Effector CD8-positive, alpha-beta T cell (primary cell): ENCODE measurements at regions not wholly inside any gene's neighbourhood (a gene's known extent, or its start where the extent isn't known, plus 50 kb on each side); places are given as distances from the start of the nearest gene placed in this dataset.
"Not testable (repeated sequence)": the region's sequence is repeated elsewhere in the genome, so short reads cannot be mapped to it uniquely, and the experiment has no call there.

ENCODE experiments used
- DNase-seq: peaks from one replicate; lab custom pipeline; 2025; lab: John Stamatoyannopoulos, UW

GRCh38 chr7:10268034-10268433 is 705.6 kb upstream of the PHF14 start:
- DNase-seq: no peak

DNA sequence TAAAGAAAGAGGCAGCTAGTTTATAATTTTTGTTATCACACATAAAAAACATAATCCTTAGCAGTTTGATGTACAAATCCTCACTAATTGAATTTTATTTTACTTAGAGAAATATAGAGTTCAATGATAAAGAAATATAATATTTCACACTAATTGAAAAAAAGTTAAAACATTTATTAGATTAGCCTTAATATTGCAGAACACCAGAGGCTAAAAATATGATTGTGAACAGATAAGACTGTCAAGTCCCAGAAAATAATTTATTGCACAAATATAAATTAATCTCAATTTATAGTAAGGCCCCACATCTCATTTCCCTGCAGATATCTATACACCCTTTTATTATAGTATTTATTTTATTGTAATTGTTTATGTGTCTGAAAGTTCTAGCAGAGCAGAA is 690.8 kb upstream of the PHF14 start:
- no peak for DNase-seq

GRCh38 chr7:10284001-10284400 is 689.7 kb upstream of the PHF14 start:
- DNase-seq: no peak

- DNase-seq: no peak
Measured at GRCh38 chr7:10299384-10299783, 674.3 kb upstream of the PHF14 start.

DNA sequence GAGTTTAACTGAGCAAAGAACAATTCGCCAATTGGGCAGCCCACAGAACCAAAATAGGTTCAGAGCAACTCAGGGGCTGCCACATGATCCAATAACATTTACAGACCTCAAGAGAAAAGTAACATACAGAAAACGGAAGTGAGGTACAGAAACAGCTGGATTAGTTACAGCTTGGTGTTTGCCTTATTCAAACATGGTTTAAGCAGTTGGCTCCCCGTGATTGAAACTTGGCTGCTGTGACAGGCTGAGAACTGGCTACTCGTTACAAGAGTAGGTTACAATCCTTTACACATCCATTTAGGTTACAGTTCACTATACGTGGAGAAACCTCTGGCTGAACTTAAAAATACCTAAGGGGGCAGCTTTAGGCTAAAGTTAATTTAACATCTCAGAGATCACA is 673.1 kb upstream of the PHF14 start:
- DNase-seq: no peak

DNA sequence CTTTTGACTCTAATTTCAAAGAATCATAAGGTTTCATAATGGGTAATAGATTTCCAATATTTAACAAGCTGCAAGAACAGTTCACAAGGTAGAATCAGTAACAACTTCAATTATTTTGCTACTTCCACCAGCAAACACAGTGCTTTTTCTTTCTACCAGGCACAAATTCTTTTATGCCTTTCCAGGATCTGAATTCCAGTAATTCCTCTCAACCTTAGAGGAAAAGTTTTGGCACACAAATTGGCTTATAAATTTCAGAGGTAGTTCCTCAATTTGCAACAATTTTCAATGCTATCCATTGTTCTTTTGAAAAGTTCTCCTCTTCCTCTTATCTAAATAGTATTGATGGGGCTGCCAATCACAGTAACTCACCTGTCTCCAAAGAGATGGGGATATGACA is 665.4 kb upstream of the PHF14 start:
- DNase-seq: no peak

DNA sequence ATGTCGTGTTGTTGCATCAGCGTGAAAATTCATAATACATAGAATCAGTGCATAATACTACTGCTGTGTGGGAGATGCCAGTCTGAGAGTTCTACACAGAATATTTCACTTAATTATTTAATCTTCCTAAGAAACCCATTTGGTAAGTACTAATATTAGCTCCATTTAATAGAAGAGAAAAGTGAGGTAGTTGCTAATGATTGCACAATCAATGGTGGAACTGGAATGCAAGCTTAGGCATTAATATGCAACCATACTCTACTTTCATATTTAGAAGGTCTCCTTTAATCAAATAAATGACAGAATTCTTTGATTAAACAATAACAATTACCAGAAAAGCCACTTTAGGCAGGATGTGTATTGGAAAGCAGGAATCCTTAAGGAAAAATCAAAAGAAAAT is 660.7 kb upstream of the PHF14 start:
- no peak for DNase-seq

DNA sequence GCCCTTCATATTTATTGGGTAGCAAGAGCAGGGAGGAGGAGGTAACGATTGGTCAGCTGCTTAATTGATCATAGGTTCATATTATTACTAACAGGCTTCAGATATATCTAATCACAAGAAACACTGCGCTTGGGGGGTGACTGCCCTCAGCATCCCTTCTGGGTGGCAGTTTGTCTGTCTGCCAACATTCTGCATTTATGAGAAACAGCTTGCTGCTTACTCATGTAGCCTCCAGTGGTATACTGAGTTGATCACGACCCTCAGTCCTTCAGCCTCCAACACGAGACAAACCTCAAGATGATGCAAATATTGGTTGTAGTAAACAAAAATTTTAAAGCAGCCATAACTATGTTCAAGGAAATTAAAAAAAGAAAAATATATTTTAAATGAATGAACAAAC is 657.8 kb upstream of the PHF14 start:
- no peak for DNase-seq

- no peak for DNase-seq
Measured at GRCh38 chr7:10316488-10316887, 657.2 kb upstream of the PHF14 start.

GRCh38 chr7:10325395-10325794 is 648.3 kb upstream of the PHF14 start:
- no peak for DNase-seq

DNA sequence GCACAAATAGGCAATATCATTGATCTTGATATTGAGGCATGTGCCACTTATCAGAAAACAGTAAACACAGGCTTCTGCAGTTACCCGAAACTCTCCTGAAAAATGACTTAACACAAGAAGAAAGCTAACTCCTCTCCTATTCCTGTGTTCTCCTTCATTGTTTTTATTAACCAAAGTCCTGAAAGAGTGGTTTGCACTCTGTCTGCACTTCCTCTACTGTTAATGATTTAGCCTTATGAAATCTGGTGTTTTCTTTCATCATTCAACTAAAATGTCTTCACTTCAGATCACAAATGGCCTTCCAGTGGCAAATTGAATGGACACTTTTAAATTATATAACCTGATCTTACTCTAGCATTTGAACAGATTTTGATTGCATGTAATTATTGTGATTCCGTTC is 630.6 kb upstream of the PHF14 start:
- DNase-seq: no peak

GRCh38 chr7:10346032-10346431 is 627.6 kb upstream of the PHF14 start:
- no peak for DNase-seq

- DNase-seq: no peak
Measured at GRCh38 chr7:10355816-10356215, 617.9 kb upstream of the PHF14 start.

DNA sequence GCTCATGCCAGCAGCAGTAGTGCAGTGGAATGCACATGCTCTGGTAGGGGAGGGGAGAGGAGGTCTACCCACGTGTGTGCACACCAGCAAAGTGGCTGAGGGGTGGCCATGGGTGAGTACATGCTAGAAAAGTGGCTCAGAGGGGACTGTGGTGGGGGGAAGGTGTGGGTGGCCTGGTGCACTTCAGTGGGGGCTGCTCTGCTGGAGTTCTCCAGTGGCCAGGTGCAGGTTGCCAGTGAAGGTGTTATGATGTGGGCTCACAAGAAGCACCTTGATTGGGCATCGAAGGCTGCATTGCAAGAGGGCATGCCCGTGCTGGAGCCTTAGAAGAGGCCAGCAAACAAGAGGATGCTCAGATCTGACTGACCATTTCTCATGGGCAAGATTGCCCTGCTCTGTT is 613.6 kb upstream of the PHF14 start:
- DNase-seq: no peak

GRCh38 chr7:10401793-10402192 is 571.9 kb upstream of the PHF14 start:
- DNase-seq: no peak

- no peak for DNase-seq
Measured at GRCh38 chr7:10412422-10413019, 561.2 kb upstream of the PHF14 start.

DNA sequence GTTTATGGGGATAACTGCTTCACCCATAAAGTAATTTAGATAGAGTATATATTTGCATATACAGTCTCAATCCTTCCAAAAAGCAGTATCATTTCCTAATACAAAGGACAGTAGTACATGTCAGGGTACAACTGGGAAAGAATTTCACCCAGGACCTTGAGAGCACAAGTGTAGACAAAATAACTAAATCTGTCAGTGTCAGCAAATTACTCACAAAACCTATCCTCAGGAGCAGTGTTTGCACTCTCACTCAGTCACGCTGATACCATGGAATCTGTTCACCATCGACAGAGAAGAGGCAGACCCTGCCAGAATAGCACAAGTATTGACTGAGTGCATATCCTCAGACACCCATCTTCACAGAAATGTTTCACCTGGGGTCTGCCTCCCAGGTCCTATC is 554.7 kb upstream of the PHF14 start:
- DNase-seq: no peak

DNA sequence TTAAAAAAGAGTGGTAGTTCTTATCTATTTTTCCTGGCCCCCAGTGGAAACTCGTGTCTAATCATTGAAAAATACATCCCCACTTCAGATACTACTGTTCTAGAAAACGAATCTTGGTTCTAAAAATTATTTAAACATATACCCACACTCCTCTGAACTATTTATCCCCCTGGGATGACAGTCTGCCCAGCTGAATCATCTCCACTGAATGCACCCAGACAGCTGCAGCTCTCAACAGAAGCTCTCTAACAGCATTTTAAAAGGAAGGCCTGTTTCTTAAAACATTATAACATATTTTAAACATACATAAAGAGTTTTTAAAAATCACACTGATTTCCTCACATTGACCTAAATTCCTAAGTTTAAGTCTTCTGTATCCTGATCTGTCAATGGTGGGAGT is 544.6 kb upstream of the PHF14 start:
- DNase-seq: no peak

DNA sequence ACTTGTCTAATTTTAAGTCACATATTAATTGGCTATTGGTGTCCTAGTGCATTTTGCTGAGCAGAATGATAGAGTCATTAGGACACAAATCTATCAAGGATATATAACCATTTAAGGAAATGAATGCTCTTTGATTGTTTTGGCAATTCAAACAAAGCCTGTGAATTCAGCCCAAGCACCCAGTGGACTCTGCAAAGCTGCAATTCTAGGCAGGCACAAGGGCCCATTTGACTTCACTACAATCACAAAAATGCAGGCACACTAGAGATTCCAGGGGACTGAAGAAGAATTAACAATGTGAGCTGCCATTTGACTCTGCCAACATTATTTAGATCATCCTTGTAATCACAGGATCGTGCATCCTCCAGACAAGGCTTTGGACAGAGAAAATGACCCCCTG is 544.2 kb upstream of the PHF14 start:
- DNase-seq: no peak

GRCh38 chr7:10436302-10436701 is 537.4 kb upstream of the PHF14 start:
- DNase-seq: no peak

DNA sequence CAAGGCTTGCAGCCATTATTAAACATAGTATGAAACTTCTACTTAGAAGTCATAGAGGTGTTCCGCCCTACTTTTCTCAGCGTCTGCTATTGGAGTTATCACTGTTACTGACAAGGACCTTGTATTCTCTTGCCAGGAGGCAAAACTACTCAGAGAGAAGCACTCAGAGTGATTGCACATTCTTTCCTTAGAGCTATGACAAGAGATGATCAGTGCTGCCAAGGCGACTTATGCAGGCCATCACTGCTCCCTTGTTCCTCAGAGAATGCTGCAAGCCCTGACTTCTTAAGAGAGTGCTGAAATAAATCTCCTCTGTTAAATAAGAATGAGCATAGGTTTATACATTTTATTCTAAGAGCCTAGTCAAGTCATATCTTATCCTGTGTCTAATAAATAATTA is 534.6 kb upstream of the PHF14 start:
- DNase-seq: no peak

- DNase-seq: no peak
Measured at GRCh38 chr7:10455936-10456335, 517.7 kb upstream of the PHF14 start.

DNA sequence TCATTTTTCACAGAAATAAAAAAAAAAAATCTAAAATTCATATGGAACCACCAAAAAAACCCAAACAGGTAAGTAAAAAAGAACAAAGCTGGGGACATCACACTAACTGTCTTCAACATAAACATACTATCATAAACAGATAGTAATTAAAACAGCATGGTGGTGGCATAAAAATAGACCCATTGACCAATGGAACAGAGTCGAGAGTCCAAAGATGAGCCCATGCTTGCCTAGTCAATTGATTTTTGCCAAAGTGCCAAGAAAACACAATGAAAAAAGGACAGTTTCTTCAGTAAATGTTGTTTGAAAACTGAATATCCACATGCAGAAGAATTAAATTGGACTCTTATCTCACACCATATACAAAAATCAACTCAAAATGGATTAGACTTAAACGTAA is 513.2 kb upstream of the PHF14 start:
- DNase-seq: no peak

DNA sequence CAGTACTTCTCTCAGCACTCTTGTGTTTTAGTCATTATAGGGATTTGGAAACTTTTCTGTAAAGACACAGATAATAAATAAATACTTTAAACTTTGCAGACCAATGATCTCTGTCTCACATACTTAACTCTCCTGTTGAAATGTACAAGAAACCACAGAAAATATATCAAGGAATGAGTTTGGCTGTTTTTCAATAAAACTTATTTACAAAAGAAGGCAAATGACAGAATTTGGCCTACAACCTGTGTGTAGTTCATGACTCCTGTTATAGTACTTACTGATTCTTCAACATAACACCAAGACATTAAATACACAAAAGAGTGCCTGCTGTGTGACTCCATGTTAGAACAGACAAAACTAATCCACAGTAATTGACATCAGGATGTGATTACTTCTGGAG is 510.0 kb upstream of the PHF14 start:
- no peak for DNase-seq

GRCh38 chr7:10465536-10465935 is 508.1 kb upstream of the PHF14 start:
- DNase-seq: not testable (repeated sequence)
